CD4-positive, alpha-beta T cell (primary cell): ENCODE measurements at regions not wholly inside any gene's neighbourhood (a gene's known extent, or its start where the extent isn't known, plus 50 kb on each side); places are given as distances from the start of the nearest gene placed in this dataset.

ENCODE experiments used
- ATAC-seq: fragments of 200-7000 bp; cut with Tn5 transposase; one replicate; pipeline ENCODE4 v1.10.0; 2022; ENCODE audit warnings: mild to moderate bottlenecking; ENCODE audit not compliant: poor library complexity
- CTCF ChIA-PET: fragments of 350-600 bp; sonication (Branson Sonifier 250); formaldehyde crosslinking; loops from one replicate; lab custom pipeline; 2021; ENCODE audit warnings: antibody characterized with exemption, inconsistent platforms; lab: Charles Lee
- POLR2A ChIA-PET: fragments of 350-600 bp; sonication (Branson Sonifier 250); formaldehyde crosslinking; loops from one replicate; lab custom pipeline; 2021; ENCODE audit warnings: antibody characterized with exemption, inconsistent platforms; lab: Charles Lee
- DNase-seq, 14 experiments: peaks; one replicate each; pipeline ENCODE4 v3.0.0-alpha.2; 2013 to 2020; ENCODE audit warnings: mixed read lengths in 2 of 14
- H3K27ac ChIP-seq, 2 donors: one replicate each; pipeline versions ENCODE4 v1.5.1 to v1.7.0; 2013; ENCODE audit warnings: low read length in 2 of 2, low read depth in 1 of 2, mild to moderate bottlenecking in 1 of 2
- H3K27me3 ChIP-seq, 2 experiments: 1 replicate in 1 of 2; 2 replicates in 1 of 2; pipeline versions ENCODE4 v1.6.1 to v1.7.0; 2013; ENCODE audit warnings: low read length in 2 of 2, control low read depth in 1 of 2, mild to moderate bottlenecking in 1 of 2, moderate library complexity in 1 of 2; ENCODE audit not compliant: insufficient read depth in 2 of 2, control insufficient read depth in 1 of 2
- H3K36me3 ChIP-seq: one replicate; pipeline ENCODE4 v1.6.1; 2013; ENCODE audit warnings: low read length, control low read depth; ENCODE audit not compliant: insufficient read depth
- H3K4me1 ChIP-seq: one replicate; pipeline ENCODE4 v1.6.1; 2013; ENCODE audit warnings: low read length, control low read depth; ENCODE audit not compliant: insufficient read depth
- H3K4me3 ChIP-seq: one replicate; pipeline ENCODE4 v1.5.1; 2013; ENCODE audit warnings: mild to moderate bottlenecking, low read length, moderate library complexity
- H3K9me3 ChIP-seq, 2 experiments: 1 replicate in 1 of 2; 2 replicates in 1 of 2; pipeline versions ENCODE4 v1.6.1 to v1.7.0; 2013; ENCODE audit warnings: low read length in 2 of 2, mild to moderate bottlenecking in 2 of 2, control low read depth in 1 of 2, moderate library complexity in 1 of 2; ENCODE audit not compliant: control insufficient read depth in 1 of 2, insufficient read depth in 1 of 2
- H3K27ac Mint-ChIP-seq: one replicate; pipeline ENCODE4 v1.8.0; 2020; ENCODE audit warnings: mixed read lengths
- H3K27me3 Mint-ChIP-seq: one replicate; pipeline ENCODE4 v1.8.0; 2021; ENCODE audit warnings: mixed read lengths
- H3K36me3 Mint-ChIP-seq: one replicate; pipeline ENCODE4 v1.8.0; 2021; ENCODE audit warnings: low read depth, mixed read lengths
- H3K4me1 Mint-ChIP-seq: one replicate; pipeline ENCODE4 v1.8.0; 2021; ENCODE audit warnings: low read depth, mixed read lengths
- H3K4me3 Mint-ChIP-seq: one replicate; pipeline ENCODE4 v1.8.0; 2020; ENCODE audit warnings: mild to moderate bottlenecking, mixed read lengths
- H3K9me3 Mint-ChIP-seq: one replicate; pipeline ENCODE4 v1.8.0; 2020; ENCODE audit warnings: mixed read lengths
- CTCF ChIP-seq: fragments of 200-600 bp; IDR thresholded peaks from one replicate; pipeline ENCODE4 v1.8.0; 2022; ENCODE audit warnings: antibody characterized with exemption, mild to moderate bottlenecking
- intact Hi-C, 2 experiments: fragments of 100-400 bp; cut with DNase I in 1 of 2; cut with micrococcal nuclease in 1 of 2; formaldehyde crosslinking; loops; one replicate each; pipeline versions ENCODE4 v1.15.1 to v1.9.0; 2023 to 2025; cut with DNase I, micrococcal nuclease

DNA sequence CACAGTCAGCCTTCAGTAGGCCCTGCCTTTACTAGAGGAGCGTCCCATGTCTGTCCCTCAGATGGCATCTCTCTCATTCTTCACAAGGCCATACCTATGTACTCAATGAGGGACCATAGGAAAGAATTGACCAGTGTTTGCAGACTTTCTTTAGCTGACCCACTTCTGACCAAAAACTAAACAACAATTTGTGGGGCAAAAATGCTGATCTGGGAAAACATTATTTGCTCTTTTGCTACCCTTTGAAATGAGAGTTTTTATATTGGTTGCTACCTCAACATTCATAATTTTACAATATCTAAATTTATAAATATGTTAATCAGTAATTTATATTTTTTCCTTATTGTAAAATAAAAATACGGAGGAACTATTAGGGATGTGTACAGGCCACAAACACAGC, 539.4 kb upstream of the GJE1 start:
- no peak for TF ChIP-seq CTCF
- H3K4me3 Mint-ChIP-seq = no peak overlapping the region
- POLR2A ChIA-PET = no interaction called here
- intact Hi-C loops = no loop called here
- Histone ChIP-seq H3K4me1 (no peaks in the 10 kb centered on the region), H3K36me3 (no peaks in the 10 kb centered on the region), H3K27me3 (no peaks in the 10 kb centered on the region), H3K9me3 (no peaks in the 10 kb centered on the region), H3K4me3 (no peak overlapping the region), H3K27ac (no peak overlapping the region)
- H3K9me3 Mint-ChIP-seq = no peaks in the 10 kb centered on the region
- no peaks in the 10 kb centered on the region for H3K4me1 Mint-ChIP-seq
- DNase-seq (no peak), ATAC-seq (no peak)
- CTCF ChIA-PET = no interaction called here
- no peak overlapping the region for H3K27ac Mint-ChIP-seq
- no peaks in the 10 kb centered on the region for H3K36me3 Mint-ChIP-seq
- no peaks in the 10 kb centered on the region for H3K27me3 Mint-ChIP-seq

DNA sequence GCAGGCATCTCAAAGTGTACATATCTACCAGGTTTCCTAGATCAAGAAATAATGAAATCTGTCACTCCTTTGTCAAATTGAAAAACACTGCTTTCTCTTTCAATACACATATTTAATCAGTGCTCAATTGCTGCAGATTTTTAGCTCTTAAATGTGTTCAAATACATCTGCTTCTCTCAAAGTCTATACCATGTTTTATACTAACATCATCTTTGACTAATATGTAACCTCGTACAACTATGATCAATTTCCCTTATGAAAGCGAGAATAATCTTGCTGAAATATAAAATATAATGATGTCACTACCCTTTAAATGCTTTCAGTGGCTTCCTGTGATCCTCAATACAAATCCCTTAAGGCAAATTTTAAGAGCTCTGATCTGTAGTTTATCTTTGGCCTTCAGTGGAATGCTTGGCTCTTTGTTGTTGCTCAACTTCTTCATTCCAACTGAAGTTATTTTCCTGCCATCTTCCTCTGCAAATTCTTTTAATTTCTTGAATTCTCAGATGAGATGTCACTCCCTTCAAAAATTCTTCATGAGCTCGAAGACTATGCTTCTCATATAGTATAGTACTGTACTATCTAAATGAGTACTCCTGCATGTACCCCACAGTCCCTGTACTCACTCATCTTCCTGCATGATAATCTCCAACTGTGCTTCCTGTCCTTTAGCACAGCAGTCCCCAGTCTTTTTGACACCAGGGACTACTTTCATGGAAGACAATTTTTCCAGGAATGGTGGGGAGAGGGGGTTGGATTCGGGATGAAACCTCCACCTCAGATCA, 545.1 kb upstream of the GJE1 start:
- POLR2A ChIA-PET = no interaction called here
- Histone ChIP-seq H3K9me3 (no peaks in the 10 kb centered on the region), H3K27ac (no peak overlapping the region), H3K4me3 (no peak overlapping the region), H3K27me3 (no peaks in the 10 kb centered on the region), H3K4me1 (no peaks in the 10 kb centered on the region), H3K36me3 (no peaks in the 10 kb centered on the region)
- DNase-seq (no peak), ATAC-seq (no peak)
- Mint-ChIP-seq H3K4me1 (no peaks in the 10 kb centered on the region), H3K9me3 (no peaks in the 10 kb centered on the region), H3K4me3 (no peak overlapping the region), H3K36me3 (no peaks in the 10 kb centered on the region), H3K27me3 (peaks cover 4% of the 10 kb centered on the region), H3K27ac (no peak overlapping the region)
- TF ChIP-seq CTCF = no peak
- CTCF ChIA-PET = no interaction called here
- intact Hi-C loops = no loop called here

DNA sequence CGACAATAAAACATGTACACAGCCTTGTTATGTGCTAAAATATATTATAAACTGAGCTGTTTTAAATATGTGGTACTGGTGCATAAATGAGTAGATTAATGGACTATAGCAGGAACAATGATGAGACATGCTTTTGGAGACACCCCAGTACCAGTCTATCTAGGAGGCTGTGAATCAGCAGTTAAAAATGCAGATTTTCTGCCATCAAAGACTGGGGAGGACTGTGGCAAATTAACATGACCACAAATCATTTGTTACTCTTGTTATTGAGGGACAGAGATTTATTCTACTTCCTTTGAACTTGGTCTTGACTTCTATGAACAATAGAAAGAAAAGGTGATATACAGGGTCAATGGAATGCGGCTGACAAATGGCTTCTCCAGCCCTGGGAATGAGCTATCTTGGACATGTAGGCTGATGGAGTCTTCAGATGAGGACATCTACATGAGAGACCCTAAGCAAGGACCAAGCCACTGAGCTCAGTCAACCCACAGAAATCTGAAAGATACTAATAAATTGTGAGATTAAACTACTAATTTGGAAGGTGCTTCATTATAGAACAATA, 551.7 kb upstream of the GJE1 start:
- Mint-ChIP-seq H3K4me1 (no peaks in the 10 kb centered on the region), H3K4me3 (no peak overlapping the region), H3K36me3 (no peaks in the 10 kb centered on the region), H3K27me3 (no peaks in the 10 kb centered on the region), H3K27ac (no peak overlapping the region), H3K9me3 (no peaks in the 10 kb centered on the region)
- POLR2A ChIA-PET = no interaction called here
- TF ChIP-seq CTCF = no peak
- H3K4me3 ChIP-seq = no peak overlapping the region
- DNase-seq (no peak), ATAC-seq (no peak)
- intact Hi-C loops = no loop called here
- no peaks in the 10 kb centered on the region for H3K36me3 ChIP-seq
- H3K9me3 ChIP-seq = no peaks in the 10 kb centered on the region
- H3K27ac ChIP-seq = no peak overlapping the region
- CTCF ChIA-PET = no interaction called here
- H3K4me1 ChIP-seq = no peaks in the 10 kb centered on the region
- H3K27me3 ChIP-seq = no peaks in the 10 kb centered on the region
